GM12878 (cell line): ENCODE measurements at regions not wholly inside any gene's neighbourhood (a gene's known extent, or its start where the extent isn't known, plus 50 kb on each side); places are given as distances from the start of the nearest gene placed in this dataset.

ENCODE experiments used
- CBFB ChIP-seq: IDR thresholded peaks from 2 replicates; pipeline ENCODE4 v1.6.1; 2016; ENCODE audit warnings: antibody characterized with exemption, low read depth
- CHD2 ChIP-seq: IDR thresholded peaks from 2 replicates; pipeline ENCODE4 v1.6.1; 2011; ENCODE audit warnings: low read depth, low read length, improper control_type of control experiment, borderline replicate concordance
- JUNB ChIP-seq: IDR thresholded peaks from 2 replicates; pipeline ENCODE4 v1.6.1; 2016; ENCODE audit warnings: antibody characterized with exemption, mild to moderate bottlenecking
- POLR2A ChIP-seq: IDR thresholded peaks from 2 replicates; pipeline ENCODE4 v1.6.1; 2011; ENCODE audit warnings: low read depth, mild to moderate bottlenecking, low read length
- POLR2AphosphoS5 ChIP-seq: IDR thresholded peaks from 2 replicates; pipeline ENCODE4 v1.6.1; 2011; ENCODE audit warnings: mild to moderate bottlenecking, low read length, inconsistent platforms
- SMC3 ChIP-seq: IDR thresholded peaks from 2 replicates; pipeline ENCODE4 v1.6.1; 2011; ENCODE audit warnings: low read length, improper control_type of control experiment, borderline replicate concordance
- SREBF2 ChIP-seq: IDR thresholded peaks from 2 replicates; pipeline ENCODE4 v1.6.1; 2012; ENCODE audit warnings: mild to moderate bottlenecking, low read length
- SUZ12 ChIP-seq: fragments of 200-600 bp; sonication (generic); IDR thresholded peaks from one replicate; pipeline ENCODE4 v1.6.1; 2018; ENCODE audit warnings: antibody characterized with exemption, mild to moderate bottlenecking; ENCODE audit not compliant: unreplicated experiment
- YBX1 ChIP-seq: fragments of 450-650 bp; IDR thresholded peaks from 2 replicates; pipeline ENCODE4 v1.6.1; 2016; ENCODE audit warnings: antibody characterized with exemption
- TF ChIP-seq, protein P1 (sequence below), 3 experiments: IDR thresholded peaks in 2 of 3; conservative IDR thresholded peaks in 1 of 3; 2 replicates each; pipeline ENCODE4 v1.5.1; 2011; ENCODE audit warnings: low read depth in 3 of 3, low read length in 3 of 3, mild to moderate bottlenecking in 3 of 3, control low read depth in 2 of 3, moderate library complexity in 2 of 3, inconsistent platforms in 1 of 3, mixed read lengths in 1 of 3; ENCODE audit not compliant: control insufficient read depth in 2 of 3, insufficient read depth in 1 of 3; ENCODE audit errors: extremely low read depth in 1 of 3
- TF ChIP-seq, protein P2 (sequence below): IDR thresholded peaks from 2 replicates; pipeline ENCODE4 v1.6.1; 2011; ENCODE audit warnings: low read depth, low read length, improper control_type of control experiment, borderline replicate concordance
- TF ChIP-seq, protein P3 (sequence below): fragments of 450-650 bp; formaldehyde crosslinking; IDR thresholded peaks from 2 replicates; pipeline ENCODE4 v1.4.0; 2020; ENCODE audit warnings: mild to moderate bottlenecking, moderate library complexity
- TF ChIP-seq, protein P4 (sequence below): fragments of 450-650 bp; formaldehyde crosslinking; IDR thresholded peaks from 2 replicates; pipeline ENCODE4 v1.4.0; 2022; ENCODE audit warnings: mild to moderate bottlenecking, moderate library complexity

DNA sequence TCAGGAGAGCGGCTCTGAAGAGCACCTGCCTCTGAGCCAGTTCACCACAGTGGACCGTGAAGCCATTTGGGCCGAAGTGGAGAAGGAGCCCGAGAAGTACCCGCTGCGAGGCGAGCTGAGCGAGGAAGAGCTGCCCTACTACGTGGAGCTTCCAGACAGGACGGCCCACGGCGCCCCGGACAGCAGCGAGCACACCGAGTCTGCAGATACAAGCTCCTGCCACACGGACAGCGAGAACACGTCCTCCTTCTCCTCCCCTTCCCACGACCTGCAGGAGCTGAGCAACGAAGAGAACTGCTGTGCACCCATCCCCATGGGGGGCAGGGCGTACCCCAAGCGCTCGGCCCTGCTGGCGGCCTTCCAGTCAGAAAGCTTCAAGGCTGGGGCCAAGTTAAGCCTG, 74.9 kb upstream of the MORC3 start:
- TF ChIP-seq, protein P1, sequence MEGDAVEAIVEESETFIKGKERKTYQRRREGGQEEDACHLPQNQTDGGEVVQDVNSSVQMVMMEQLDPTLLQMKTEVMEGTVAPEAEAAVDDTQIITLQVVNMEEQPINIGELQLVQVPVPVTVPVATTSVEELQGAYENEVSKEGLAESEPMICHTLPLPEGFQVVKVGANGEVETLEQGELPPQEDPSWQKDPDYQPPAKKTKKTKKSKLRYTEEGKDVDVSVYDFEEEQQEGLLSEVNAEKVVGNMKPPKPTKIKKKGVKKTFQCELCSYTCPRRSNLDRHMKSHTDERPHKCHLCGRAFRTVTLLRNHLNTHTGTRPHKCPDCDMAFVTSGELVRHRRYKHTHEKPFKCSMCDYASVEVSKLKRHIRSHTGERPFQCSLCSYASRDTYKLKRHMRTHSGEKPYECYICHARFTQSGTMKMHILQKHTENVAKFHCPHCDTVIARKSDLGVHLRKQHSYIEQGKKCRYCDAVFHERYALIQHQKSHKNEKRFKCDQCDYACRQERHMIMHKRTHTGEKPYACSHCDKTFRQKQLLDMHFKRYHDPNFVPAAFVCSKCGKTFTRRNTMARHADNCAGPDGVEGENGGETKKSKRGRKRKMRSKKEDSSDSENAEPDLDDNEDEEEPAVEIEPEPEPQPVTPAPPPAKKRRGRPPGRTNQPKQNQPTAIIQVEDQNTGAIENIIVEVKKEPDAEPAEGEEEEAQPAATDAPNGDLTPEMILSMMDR (IDR thresholded peaks at IDR 0.05 in 2 of 3, conservative IDR thresholded peaks at IDR 0.05 in 1 of 3; ENCODE audit: control insufficient read depth in 2 of 3, extremely low read depth in 1 of 3, insufficient read depth in 1 of 3, low read depth in 3 of 3, low read length in 3 of 3), result no peak
- TF ChIP-seq CHD2 (no peak), SMC3 (no peak), SREBF2 (no peak), SUZ12 (no peak), POLR2A (no peak), POLR2AphosphoS5 (no peak), YBX1 (no peak), CBFB (no peak), JUNB (no peak)
- TF ChIP-seq, protein P2, sequence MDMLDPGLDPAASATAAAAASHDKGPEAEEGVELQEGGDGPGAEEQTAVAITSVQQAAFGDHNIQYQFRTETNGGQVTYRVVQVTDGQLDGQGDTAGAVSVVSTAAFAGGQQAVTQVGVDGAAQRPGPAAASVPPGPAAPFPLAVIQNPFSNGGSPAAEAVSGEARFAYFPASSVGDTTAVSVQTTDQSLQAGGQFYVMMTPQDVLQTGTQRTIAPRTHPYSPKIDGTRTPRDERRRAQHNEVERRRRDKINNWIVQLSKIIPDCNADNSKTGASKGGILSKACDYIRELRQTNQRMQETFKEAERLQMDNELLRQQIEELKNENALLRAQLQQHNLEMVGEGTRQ, result no peak
- TF ChIP-seq, protein P3, sequence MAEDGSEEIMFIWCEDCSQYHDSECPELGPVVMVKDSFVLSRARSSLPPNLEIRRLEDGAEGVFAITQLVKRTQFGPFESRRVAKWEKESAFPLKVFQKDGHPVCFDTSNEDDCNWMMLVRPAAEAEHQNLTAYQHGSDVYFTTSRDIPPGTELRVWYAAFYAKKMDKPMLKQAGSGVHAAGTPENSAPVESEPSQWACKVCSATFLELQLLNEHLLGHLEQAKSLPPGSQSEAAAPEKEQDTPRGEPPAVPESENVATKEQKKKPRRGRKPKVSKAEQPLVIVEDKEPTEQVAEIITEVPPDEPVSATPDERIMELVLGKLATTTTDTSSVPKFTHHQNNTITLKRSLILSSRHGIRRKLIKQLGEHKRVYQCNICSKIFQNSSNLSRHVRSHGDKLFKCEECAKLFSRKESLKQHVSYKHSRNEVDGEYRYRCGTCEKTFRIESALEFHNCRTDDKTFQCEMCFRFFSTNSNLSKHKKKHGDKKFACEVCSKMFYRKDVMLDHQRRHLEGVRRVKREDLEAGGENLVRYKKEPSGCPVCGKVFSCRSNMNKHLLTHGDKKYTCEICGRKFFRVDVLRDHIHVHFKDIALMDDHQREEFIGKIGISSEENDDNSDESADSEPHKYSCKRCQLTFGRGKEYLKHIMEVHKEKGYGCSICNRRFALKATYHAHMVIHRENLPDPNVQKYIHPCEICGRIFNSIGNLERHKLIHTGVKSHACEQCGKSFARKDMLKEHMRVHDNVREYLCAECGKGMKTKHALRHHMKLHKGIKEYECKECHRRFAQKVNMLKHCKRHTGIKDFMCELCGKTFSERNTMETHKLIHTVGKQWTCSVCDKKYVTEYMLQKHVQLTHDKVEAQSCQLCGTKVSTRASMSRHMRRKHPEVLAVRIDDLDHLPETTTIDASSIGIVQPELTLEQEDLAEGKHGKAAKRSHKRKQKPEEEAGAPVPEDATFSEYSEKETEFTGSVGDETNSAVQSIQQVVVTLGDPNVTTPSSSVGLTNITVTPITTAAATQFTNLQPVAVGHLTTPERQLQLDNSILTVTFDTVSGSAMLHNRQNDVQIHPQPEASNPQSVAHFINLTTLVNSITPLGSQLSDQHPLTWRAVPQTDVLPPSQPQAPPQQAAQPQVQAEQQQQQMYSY (CRISPR knock-in tag), result no peak
- TF ChIP-seq, protein P4, sequence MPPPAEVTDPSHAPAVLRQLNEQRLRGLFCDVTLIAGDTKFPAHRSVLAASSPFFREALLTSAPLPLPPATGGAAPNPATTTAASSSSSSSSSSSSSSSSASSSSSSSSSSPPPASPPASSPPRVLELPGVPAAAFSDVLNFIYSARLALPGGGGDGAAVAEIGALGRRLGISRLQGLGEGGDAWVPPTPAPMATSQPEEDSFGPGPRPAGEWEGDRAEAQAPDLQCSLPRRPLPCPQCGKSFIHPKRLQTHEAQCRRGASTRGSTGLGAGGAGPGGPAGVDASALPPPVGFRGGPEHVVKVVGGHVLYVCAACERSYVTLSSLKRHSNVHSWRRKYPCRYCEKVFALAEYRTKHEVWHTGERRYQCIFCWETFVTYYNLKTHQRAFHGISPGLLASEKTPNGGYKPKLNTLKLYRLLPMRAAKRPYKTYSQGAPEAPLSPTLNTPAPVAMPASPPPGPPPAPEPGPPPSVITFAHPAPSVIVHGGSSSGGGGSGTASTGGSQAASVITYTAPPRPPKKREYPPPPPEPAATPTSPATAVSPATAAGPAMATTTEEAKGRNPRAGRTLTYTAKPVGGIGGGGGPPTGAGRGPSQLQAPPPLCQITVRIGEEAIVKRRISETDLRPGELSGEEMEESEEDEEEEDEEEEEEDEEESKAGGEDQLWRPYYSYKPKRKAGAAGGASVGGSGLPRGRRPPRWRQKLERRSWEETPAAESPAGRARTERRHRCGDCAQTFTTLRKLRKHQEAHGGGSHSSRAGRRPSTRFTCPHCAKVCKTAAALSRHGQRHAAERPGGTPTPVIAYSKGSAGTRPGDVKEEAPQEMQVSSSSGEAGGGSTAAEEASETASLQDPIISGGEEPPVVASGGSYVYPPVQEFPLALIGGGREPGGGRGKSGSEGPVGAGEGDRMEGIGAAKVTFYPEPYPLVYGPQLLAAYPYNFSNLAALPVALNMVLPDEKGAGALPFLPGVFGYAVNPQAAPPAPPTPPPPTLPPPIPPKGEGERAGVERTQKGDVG (CRISPR knock-in tag), result no peak
